Kidney (tissue), 13 donors: ENCODE measurements at regions not wholly inside any gene's neighbourhood (a gene's known extent, or its start where the extent isn't known, plus 50 kb on each side); places are given as distances from the start of the nearest gene placed in this dataset.

Experiments
- DNase-seq, 5 donors: peaks; one replicate each; pipeline ENCODE4 v3.0.0-alpha.2; 2013 to 2020
- FAIRE-seq: peaks from 2 replicates; lab custom pipeline; 2012; peaks lifted over from hg19 to GRCh38; lab: Jason Lieb, UNC
- H3K27ac ChIP-seq, 2 donors: one replicate each; pipeline ENCODE4 v1.7.0; 2013; ENCODE audit warnings: low read depth in 2 of 2, low read length in 2 of 2, inconsistent platforms in 1 of 2
- H3K27me3 ChIP-seq: one replicate; pipeline ENCODE4 v1.7.1; 2013; ENCODE audit warnings: low read length, inconsistent platforms; ENCODE audit not compliant: control insufficient read depth, insufficient read depth
- H3K36me3 ChIP-seq, 3 donors: one replicate each; pipeline versions ENCODE4 v1.7.0 to v1.7.1; 2013; ENCODE audit warnings: low read length in 3 of 3, control low read depth in 1 of 3, inconsistent platforms in 1 of 3; ENCODE audit not compliant: insufficient read depth in 3 of 3, control insufficient read depth in 2 of 3
- H3K4me1 ChIP-seq, 3 donors: one replicate each; pipeline versions ENCODE4 v1.7.0 to v1.7.1; 2013; ENCODE audit warnings: low read length in 3 of 3, inconsistent platforms in 1 of 3, low read depth in 1 of 3; ENCODE audit not compliant: control insufficient read depth in 2 of 3, insufficient read depth in 2 of 3
- H3K4me3 ChIP-seq, 3 donors: one replicate each; pipeline versions ENCODE4 v1.7.0 to v1.8.1; 2013; ENCODE audit warnings: low read length in 3 of 3, control low read depth in 1 of 3, inconsistent platforms in 1 of 3
- H3K9ac ChIP-seq, 3 donors: one replicate each; pipeline versions ENCODE4 v1.7.0 to v1.7.1; 2013; ENCODE audit warnings: low read length in 3 of 3, control low read depth in 1 of 3, inconsistent platforms in 1 of 3
- H3K9me3 ChIP-seq, 3 donors: one replicate each; pipeline versions ENCODE4 v1.7.0 to v1.7.1; 2013; ENCODE audit warnings: low read length in 3 of 3, control low read depth in 1 of 3, inconsistent platforms in 1 of 3; ENCODE audit not compliant: control insufficient read depth in 2 of 3, insufficient read depth in 1 of 3
- intact Hi-C: fragments of 100-400 bp; cut with DNase I; formaldehyde crosslinking; loops from one replicate; pipeline ENCODE4 v1.11.1; 2022
- TF ChIP-seq, protein P1 (sequence below): IDR thresholded peaks from 3 replicates; pipeline ENCODE4 v1.5.1; 2012; ENCODE audit warnings: mild to moderate bottlenecking, moderate library complexity, borderline replicate concordance; ENCODE audit not compliant: insufficient read depth; ENCODE audit errors: extremely low read depth
- donor health status: control.
- donor health status: control.
- donor health status: control.
- donor health status: control.
- donor health status: control.
- donor health status: DM: yes; HTN: yes; CAD: no.
- donor health status: Normal renal cell carcinoma (clear cell type).

DNA sequence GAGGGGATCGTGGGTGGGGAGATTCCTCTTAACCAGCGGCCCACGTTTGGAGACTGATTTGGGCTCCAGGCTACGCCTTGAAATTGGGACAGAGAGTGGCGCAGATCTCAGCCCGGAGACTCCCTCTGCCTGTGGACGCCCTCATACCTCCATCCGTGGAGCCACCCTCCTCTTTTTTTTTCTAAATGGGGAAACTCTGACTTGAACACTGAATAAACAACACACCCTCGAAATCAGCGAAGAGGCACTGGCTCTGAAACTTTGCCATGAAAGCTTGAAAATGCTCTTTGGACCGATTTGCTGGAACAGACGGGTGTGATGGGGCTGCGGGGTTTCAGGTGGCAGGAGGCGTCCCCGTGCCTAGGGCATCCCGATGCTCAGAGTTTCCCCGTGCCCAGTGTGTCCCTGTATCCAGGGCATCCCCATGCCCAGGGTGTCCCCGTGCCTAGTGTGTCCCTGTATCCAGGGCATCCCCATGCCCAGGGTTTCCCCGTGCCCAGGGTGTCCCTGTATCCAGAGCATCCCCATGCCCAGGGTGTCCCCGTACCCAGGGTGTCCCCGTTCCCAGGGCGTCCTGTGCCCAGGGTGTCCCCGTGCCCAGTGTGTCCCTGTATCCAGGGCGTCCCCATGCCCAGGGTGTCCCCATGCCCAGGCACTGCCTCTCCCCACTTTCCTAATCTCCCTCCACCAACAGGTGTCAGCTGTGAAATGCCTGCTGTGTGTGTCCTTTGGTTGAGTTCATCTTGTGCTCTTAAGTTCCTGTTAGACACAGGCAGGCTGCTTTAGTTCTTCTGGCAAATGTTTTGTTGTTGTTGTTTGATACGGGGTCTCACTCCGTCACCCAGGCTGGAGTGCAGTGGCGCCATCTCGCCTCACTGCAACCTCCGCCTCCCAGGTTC is 187.0 kb downstream of the SEC14L1 start:
- TF ChIP-seq, protein P1, sequence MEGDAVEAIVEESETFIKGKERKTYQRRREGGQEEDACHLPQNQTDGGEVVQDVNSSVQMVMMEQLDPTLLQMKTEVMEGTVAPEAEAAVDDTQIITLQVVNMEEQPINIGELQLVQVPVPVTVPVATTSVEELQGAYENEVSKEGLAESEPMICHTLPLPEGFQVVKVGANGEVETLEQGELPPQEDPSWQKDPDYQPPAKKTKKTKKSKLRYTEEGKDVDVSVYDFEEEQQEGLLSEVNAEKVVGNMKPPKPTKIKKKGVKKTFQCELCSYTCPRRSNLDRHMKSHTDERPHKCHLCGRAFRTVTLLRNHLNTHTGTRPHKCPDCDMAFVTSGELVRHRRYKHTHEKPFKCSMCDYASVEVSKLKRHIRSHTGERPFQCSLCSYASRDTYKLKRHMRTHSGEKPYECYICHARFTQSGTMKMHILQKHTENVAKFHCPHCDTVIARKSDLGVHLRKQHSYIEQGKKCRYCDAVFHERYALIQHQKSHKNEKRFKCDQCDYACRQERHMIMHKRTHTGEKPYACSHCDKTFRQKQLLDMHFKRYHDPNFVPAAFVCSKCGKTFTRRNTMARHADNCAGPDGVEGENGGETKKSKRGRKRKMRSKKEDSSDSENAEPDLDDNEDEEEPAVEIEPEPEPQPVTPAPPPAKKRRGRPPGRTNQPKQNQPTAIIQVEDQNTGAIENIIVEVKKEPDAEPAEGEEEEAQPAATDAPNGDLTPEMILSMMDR = no peak
- Histone ChIP-seq H3K4me1 (peaks cover 2 to 26% (median 15%) of the 10 kb centered on the region in 3 donors), H3K4me3 (no peak overlapping the region), H3K27me3 (no peaks in the 10 kb centered on the region), H3K9me3 (no peaks in the 10 kb centered on the region), H3K27ac (no peak overlapping the region), H3K9ac (no peak overlapping the region), H3K36me3 (no peaks in the 10 kb centered on the region)
- DNase-seq (peak in 2 of 5 donors; percentile 28 to 60), FAIRE-seq (no peak)
- intact Hi-C loops = no loop called here

DNA sequence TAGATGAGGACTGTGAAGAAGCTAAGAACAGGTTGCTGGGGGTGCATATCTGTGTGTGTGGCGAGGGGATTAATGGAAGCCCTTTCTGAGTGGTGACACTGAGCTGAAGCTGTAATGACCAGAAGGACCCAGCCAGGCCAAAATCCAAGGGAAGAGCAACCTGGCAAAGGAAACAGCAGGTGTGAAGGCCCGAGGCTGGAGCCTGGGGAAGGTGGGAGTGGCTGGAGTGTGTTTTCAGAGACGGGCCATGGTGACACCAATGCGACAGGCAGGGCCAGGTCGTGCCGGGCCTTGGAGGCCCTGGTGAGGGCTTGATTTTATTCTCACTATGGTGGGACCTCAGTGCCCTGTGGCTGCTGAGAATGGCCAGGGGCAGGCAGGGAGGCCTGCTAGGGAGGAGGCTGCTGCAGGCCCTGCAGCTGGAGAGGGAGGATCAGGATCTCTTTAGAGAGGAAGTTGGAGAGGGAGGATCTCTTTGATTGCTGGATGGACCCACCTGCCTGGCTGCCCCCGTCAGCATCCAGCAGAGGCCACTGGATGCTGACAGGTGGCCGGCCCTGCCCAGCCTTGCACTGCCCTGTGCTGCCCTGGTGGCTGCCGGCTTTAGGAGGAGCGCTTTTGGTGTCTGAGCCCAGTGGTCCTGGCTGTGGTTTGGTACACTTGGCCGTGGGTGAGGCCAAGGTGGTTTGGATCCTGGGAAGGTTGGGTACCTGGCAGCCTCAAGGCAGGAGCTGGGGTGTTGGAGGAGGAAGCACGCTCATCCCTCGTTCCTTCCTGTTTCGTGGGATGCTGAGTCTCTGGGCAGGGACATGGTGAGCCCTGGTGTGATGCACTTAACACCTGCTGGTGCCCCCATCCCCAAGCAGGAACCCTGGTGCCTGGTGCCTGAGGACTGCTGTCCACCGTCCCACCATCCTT is 188.3 kb downstream of the SEC14L1 start:
- no peak for FAIRE-seq
- H3K4me1 ChIP-seq = peaks cover under 1 to 16% (median 4%) of the 10 kb centered on the region in 3 donors
- DNase-seq = peak in 2 of 5 donors; percentile 39 to 54
- no peak overlapping the region for H3K9ac ChIP-seq
- H3K27ac ChIP-seq = no peak overlapping the region
- intact Hi-C loops = no loop called here
- TF ChIP-seq, protein P1 = no peak
- no peaks in the 10 kb centered on the region for H3K27me3 ChIP-seq
- no peaks in the 10 kb centered on the region for H3K9me3 ChIP-seq
- H3K36me3 ChIP-seq = no peaks in the 10 kb centered on the region
- no peak overlapping the region for H3K4me3 ChIP-seq

DNA sequence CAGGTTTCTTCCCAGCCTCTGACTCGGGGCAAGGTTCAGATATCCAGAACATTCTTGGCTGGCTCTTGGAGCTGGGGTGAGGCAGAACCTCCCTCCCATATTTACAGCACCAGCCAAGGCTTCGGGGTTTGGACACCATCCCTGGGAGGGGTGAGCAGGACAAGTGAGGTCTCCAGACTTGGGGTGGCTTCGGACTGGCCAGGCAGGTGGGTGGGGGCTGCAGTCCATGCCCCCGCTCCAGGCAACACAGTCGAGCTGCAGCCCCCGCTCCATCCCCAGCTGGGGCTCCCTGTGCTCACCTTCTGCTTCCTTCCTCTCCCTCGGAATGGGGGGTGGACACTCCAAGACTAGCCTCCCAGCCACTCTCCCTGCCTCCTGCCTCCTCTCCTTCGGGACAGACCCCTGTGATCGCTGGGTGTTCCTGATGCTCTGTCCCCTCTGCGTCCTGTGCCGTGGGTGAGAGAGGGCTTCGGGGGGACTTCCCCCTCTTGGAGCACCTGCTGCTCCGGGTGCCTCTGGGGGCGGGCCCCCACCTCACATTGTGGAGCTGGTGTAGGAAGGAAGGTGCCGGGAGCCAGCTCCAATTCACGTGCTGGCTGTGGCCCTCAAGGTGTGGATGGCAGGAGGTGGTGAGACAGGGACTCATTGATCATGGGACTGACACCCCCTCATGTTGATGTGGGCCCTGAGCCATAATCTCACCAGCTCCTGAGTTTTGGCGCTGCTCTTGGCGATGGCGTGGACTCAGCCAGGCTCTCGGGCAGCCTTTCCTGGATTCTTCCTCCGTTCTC is 189.2 kb downstream of the SEC14L1 start:
- Histone ChIP-seq H3K4me1 (peaks cover 0 to 11% (median 0%) of the 10 kb centered on the region in 3 donors), H3K36me3 (no peaks in the 10 kb centered on the region), H3K4me3 (no peak overlapping the region), H3K27ac (no peak overlapping the region), H3K27me3 (no peaks in the 10 kb centered on the region), H3K9me3 (no peaks in the 10 kb centered on the region), H3K9ac (no peak overlapping the region)
- intact Hi-C loops = loop anchor here (5.0 to 10.0 kb wide), 2 partner anchors 105 to 162 kb away; no protein-coding TSS in a partner anchor
- FAIRE-seq = no peak
- DNase-seq = peak in 2 of 5 donors; percentile 42 to 83
- TF ChIP-seq, protein P1 = no peak
